HG03520 (cell line): ENCODE measurements at regions not wholly inside any gene's neighbourhood (a gene's known extent, or its start where the extent isn't known, plus 50 kb on each side); places are given as distances from the start of the nearest gene placed in this dataset.

Experiments
- ATAC-seq: cut with Tn5 transposase; IDR thresholded peaks from one replicate; pipeline ENCODE4 v1.9.1; 2021; ENCODE audit warnings: mild to moderate bottlenecking, moderate library complexity; ENCODE audit not compliant: unreplicated experiment

DNA sequence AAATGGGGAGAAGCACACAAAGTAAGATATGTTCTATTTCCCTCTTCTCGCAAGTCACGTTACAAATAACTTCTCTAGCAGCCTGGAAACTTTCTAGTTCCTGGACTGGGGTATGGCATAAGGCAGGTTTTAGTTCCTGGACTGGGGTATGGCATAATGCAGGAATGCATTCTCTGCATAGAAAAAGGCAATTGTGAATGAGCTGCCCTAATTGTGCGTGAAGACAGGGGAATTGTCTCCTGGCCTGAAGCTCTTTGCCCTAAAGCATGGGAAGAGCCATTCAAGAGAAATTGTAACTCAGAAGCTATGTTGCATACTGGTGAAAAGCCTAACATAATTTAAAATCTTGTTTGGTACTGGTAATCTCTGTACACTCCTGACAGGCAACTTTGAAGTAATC lies 54.3 kb upstream of the CBLB start:
- no peak for ATAC-seq

DNA sequence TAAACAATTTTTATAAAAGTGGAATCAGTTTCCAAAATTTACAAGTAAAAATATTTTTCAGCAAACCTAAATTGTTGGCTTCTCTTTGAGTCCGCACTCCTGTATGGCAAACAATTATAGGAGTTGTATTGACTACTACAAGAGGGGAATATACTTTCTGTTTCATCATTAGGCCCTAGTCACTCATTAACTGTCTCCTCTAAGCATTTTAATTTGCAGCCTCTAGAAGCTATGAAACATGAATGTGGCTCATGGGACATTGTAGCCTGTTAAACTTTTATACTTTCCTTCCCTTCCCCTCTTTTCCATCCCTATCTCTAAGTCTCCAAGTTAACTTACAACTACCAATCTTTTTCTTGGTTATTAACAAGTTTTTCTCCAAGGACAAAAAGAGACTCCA lies 58.9 kb upstream of the CBLB start:
- ATAC-seq = no peak

DNA sequence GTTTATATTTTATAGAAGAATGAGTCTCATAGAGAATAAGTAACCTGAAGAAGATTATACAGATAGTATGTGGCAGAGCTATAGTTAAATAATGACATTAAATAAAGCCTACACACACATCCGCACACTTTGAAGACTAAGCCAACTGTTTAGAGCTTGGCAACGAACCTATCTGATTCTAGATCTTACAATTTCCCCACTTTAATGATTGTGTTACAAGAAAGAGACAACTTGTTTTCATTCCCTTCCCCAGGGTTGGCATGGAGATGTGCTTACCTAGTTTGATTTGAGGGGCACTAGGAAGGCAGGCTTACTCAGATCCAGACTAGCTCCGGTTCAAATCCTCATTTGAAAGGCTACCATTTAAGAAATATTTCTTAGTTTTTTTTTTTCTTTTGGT lies 61.9 kb upstream of the CBLB start:
- ATAC-seq = no peak

DNA sequence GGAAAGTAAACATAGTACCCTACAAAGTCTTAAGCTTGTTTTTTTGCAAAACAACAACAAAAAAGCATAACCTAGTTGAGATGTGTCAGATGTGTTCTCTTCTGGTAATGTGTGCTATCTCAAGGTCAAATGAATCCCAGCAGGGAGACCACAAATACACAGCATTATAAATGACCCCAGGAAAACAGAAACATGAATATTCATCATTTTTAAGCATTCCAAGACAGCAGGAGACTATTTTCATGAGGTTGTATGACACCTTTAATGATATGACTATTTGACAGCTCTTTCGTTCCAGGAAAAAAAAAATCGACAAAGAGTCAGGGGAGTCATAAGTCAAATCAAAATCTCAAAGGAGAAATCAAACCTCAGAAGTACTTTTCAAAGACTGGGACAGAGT lies 62.7 kb upstream of the CBLB start:
- ATAC-seq = no peak

DNA sequence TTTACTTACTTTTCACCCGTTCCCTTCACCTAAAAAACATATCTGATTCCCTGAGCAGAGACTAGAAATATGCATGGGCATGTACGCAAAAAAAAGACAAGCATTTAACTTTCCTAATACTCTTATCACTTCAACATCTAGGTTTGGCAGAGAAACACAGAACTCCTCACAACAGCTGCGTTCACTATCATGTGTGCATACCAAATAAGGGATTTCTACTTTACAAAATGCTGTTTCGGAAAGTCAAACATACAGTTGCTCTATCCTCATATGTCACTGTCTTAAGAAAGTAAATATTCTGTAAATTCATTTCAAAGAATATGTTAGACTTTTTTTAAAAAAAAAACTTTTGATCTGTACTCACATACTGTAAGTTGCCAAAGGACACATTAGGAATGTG lies 65.1 kb upstream of the CBLB start:
- ATAC-seq = no peak

DNA sequence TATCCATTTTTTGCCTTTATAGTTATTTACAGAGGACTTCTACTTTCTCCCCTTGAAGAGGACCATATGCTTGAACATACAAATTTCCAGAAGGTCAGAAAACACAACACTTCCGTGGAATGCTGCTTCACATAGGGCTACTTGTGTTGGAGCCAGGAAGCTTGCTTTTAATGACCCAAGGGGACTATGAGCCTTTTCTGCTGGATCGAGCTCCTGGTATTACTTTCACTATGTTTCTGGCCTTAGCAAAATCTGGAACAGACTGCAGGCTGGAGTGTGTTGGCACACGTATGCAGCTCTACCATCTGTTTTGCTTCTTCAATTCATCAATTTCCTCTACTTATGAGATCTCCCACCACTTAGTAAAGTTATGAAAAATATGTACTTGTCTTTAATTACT lies 69.3 kb upstream of the CBLB start:
- ATAC-seq = no peak

DNA sequence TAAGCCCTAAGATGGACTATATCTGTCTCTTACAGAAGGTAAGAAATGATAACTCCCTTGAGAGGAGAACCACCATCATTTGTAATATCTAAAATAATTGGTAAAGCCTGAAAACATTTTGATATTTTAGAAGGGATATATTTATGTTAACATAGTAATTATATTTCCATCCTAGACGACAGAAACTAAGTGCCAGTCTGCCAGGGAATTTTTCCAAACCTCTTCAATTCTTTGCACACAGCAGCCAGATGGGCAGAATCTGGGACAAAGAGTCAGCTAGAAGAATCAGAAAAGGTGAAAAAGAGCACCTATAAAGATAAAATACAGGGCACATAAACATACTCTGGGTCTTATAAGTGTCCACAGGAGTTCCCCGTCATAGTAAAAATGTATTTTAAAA lies 70.0 kb upstream of the CBLB start:
- no peak for ATAC-seq

DNA sequence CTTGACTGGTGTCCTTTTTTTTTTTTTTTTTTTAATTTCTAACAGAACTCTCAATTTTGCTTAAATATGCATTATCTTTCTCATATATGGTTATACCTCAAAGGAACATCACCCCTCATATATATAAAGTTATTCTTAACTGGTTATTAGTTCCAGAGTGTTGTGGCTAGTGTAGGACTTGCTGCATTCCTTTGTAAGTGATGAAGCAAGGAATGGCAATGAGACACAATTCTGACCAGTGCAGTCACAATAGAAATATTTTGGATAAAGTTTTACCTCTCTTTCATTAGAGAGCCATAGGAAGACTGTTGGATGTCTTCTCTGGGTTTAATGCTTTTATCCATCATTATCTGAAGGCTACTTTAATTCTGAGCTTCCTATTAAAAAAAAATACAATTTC lies 75.5 kb upstream of the CBLB start:
- no peak for ATAC-seq

DNA sequence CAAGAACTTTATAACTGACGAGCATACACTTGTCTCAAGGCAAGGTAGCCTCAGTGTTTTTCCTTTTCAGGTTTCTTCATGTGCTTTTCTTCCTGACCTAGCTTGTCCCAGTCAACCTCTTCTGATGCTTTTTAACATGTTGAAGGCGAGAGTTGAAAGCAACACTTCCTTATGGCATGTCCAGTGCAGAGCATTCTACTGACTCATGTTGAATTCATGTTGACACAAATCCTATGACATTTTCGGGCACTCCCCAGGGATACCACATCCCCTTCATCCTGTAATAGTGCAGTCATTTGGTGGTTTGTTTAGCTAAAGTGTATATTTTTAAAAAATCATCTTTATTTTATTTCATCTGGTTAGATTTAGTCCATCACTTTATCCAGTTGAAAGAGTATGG lies 75.9 kb upstream of the CBLB start:
- ATAC-seq = no peak

DNA sequence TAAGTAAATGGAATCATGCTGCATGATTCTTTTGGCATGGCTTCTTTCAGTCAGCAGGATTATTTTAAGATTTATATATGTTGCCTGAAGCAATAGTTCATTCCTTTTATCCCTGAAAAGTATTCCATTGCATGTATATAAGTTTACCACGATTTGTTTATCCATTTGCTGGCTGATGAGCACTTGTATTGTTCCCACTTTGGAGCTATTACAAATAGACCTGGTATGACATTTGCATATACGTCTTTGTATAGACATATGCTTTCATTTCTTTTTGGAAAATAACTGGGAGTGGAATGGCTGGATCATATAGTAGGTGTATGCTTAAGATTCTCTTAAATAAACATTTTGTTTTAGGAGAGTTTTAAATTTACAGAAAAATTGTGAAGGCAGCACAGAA lies 79.3 kb upstream of the CBLB start:
- ATAC-seq = no peak

DNA sequence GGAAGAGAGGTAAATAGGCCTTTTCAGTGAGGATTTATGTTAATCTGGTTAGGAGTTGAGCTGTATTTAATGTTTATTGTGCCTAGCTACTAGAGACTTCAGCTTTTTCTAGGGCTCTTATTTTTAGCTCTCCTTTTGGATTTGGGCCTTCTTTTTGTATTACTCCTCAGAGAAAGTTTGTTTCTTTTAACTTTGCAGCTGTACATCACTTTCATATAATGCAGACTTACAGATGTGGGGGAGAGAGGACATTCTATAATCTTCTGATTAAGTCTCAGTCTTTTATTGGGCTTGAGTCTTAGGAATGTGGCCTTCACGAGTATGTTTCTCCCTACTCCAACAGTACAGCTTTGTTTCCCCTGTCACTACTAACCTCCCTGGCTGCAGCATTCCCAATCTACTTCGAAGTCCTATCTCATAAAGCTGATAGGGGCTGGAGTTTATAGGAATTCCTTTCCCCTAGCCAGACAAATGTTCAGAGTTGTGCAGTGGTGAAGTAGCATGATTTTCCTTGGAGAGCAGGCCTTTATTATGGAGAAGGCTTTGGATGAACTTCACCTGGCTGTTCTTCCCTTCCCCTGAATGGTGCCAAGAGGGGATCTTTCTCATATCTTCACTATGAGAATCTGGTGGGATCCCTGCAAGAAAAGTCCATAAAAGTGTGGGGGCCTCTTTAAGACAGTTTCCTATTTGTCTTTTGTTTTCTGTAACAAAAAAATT lies 82.2 kb upstream of the CBLB start:
- ATAC-seq = no peak

DNA sequence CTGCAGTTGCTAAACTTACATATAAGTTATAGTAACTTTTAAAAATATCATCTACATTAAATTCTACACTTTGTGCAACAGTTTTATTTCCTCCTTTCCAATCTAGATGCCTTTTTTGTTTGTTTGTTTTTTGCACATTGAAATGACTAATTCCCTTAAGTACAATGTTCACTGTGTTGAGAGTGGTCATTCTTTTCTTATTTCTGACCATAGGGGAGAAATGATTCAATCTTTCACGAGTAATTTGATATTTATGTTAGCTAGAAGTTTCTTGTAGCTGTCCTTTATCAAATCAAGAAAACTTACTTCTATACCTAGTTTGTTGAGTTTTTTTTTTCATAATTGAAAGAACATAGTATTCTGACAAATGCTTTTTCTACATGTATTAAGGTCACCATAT lies 85.0 kb upstream of the CBLB start:
- no peak for ATAC-seq

DNA sequence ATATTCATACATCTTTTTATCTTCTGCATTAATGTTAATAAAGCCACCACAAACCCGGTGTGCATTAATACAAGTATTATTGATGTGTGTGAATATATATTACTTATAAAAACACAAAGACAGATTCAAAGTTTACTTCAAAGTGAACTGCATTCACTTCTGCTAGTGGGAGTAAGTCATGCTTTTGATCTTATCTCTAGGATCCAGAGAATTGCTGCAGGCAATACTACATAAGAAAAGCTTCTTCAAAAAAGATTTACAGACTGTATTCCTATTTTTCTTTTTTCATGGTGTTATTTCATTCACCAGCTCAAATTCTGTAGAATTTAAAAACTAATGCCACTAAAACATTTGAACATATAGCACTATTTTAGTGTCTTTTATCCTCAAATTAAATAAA lies 87.5 kb upstream of the CBLB start:
- no peak for ATAC-seq

DNA sequence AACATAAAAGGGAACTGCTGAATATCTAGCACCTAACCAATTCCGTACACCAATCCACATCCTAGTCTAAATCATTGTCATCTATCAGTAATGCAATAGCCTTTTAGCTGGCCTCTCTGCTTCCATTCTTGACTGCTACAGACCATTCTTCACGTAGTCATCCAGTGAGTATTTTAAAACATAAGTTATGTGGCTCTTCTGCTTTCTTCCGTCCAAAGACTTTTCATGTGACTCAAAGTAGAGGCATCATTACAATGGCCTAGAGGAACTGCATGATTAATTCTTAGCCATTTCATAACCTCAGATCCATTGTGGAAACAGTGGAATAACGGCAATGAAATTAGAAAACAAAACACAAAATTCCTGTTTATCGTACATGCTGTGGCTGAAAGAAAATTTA lies 88.9 kb upstream of the CBLB start:
- ATAC-seq = no peak

DNA sequence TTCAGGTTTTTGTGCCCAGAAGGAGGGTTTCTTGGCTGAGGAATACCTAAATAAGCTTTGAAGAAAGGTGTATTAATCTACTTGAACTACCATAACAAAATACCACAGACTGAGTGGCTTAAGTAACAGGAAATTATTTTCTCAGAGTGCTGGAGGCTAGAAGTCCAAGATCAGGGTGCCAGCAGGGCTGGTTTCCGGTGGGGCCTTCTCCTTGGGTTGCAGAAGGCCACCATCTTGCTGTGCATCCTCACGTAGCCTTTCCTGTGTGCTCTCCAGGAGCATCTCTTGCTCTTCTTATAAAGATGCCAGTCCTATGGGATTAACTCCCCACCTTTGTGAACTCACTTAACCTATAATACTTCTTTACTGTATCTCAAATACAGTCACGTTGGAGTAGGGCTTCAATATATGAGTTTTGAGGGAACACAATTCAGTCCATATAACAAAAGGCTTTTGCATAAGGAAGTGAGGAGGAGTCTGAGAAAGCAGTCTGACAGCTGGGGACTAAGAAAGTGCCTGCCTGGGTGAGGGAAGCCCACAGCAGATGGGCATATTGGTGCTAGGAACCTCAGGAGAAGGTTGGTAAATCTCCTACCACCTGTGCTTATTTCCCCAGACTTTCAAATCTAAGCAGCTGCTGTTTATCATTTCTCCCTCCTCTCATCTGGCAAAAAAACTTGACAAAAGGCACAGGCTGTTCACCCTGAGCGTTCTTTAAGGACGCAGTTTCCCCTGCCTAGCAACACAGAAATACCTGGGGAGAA lies 89.6 kb upstream of the CBLB start:
- no peak for ATAC-seq

DNA sequence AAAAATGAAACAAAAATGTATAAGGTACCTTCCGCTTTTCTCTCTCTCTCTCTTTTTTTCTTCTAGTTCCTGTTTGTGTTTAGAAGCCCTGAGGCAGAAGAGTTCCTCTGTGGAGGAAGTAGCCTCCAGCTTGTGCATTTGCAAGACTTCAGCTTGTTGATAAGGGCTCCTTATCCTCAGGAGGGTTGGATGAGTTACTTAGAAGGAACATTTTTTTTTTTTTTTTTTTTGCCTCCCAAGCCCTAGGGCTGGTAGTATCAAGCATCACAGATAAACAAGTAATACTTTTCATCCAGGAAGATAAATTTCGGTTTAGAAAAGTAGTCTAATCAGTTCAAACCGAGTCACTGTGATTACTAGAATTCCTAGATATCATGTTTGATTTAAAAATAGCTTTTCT lies 91.0 kb upstream of the CBLB start:
- ATAC-seq = no peak

DNA sequence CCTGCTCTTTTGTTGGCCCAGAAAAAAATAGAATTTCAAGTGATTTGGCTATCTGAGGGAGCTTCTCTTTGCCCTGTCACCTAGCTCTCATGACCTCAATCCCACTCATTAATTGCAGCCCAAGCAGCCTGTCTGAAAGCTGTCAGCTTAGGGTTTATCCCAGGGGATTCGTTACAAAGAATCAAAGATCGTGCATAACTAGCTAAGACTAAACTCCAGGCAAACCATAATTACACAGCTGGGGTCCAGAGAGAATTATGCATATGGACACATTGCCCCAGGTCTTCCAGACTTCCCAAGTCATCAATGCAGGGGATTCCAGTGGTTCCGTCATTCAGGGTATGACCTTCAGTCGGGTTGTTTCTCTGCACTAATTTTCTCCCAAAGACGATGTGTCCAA lies 91.6 kb upstream of the CBLB start:
- no peak for ATAC-seq

DNA sequence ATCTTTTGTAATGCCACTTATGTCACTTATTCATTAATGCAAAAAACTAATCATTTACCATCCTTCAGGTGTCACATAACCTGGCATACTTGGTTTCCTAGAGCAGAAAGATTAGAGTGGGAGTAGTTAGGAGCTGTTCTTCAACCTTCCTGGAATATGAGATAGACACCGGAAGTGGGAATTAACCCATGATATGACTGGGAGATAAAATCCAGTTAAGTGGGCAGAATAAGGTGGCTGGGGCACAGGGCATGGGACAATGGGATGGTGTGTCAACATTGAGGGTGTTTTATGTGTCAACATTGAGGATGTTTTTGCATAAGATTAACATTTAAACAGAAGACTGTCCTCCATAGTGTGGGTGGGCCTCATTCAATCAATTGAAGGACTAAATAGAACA lies 94.3 kb upstream of the CBLB start:
- ATAC-seq = no peak

DNA sequence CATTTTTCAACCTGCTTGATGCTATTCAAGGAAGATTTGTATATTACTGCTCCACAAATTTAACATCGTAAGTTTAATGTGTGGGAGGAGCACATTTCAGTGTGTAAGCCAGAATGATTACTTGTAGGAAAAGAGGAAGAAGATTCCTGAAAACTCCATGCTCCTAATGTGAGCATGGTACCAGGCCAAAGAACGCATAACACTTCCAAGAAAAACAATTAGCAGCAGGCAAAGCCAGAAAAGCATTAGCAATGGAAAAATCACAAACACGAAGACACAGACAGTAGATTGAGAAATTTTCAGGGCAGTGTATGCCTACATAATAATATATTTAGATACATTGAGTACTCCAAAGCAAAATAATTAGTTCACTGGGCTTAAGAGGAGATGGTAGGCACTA lies 96.6 kb upstream of the CBLB start:
- ATAC-seq = no peak

DNA sequence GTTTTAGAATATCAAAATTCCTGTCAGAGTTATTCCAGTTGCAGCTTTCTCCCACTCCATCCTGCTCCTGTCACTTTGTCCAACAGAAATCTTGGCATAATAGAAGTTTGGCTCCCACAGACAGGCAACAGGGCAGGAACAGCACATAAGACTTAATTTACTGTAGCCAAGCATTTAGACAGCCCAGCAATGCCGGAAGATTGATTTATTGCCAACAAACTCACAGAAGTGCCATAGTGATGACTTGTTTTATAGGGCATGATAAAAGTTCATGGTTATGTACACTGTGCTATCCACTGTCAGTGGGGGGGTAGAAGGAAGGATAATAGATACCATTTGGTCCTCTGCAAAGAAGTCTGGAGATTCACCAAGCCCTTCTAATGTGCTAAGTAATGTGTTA lies 98.3 kb upstream of the CBLB start:
- no peak for ATAC-seq

DNA sequence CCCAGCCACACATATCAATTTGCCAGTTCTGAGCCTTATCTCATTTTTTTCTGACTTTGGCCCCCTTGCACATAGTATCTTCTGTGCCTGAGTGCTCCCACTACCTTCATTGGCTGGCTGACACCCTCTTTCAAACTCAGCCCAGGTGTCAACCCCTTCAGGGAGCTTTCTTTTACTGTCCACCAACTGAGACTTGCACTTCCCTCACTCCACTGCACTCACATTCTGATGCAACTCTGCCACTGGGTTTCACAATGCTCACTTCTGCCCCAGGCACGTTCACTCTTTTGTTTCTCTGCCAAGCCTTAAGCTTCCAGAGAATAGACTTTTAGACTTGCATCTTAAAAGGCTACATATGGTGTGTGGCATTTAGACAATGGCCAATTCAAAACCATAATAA lies 101.5 kb upstream of the CBLB start:
- ATAC-seq = no peak

DNA sequence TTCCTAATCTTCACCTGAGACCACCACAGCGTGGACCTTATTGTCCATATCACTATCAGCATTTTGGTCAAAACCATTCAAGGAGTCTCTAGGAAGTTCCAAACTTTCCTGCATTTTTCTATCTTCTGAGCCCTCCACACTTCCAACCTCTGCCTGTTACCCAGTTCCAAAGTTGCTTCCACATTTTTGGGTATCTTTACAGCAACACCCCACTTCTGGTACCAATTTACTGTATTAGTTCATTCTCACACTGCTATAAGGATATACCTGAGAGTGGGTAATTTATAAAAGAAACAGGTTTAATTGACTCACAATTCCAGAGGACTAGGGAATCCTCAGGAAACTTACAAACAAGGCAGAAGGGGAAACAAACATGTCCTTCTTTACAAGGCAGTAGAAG lies 103.3 kb upstream of the CBLB start:
- no peak for ATAC-seq

DNA sequence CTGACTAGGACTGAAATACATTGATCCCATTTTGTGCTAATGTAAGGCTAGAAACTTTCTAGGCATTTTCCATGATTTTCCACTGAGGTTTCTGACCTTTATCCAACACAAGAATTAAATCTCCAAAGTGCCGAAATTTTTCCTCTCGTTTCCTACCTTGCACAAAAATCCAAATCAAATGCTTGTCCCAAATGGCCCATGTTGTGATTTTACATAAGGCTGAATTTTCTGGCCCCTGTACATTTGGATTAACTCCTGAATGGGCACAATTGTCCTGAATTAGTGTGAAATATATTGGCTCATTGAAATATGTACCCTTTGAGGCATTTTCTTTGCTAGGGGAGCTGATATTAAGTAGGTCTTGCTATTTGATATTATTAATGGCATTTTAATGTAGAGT lies 105.6 kb upstream of the CBLB start:
- no peak for ATAC-seq
